HL-60 (cell line): ENCODE measurements at regions not wholly inside any gene's neighbourhood (a gene's known extent, or its start where the extent isn't known, plus 50 kb on each side); places are given as distances from the start of the nearest gene placed in this dataset.
A peak's percentile ranks its signal among the peaks of the same experiment; 100 is the strongest.

Experiments
- DNase-seq, 2 experiments: peaks; one replicate each; pipeline ENCODE4 v3.0.0-alpha.2; 2010 to 2020; ENCODE audit warnings: low read depth in 1 of 2, low spot score in 1 of 2
- H3K27ac ChIP-seq: fragments of 250-450 bp; sonication (Bioruptor Pico); replicated peaks from 2 replicates; pipeline ENCODE4 v1.5.1; 2020; ENCODE audit warnings: mild to moderate bottlenecking, moderate library complexity
- H3K27me3 ChIP-seq: fragments of 250-450 bp; sonication (Bioruptor Pico); 2 replicates; pipeline ENCODE4 v1.5.1; 2021; ENCODE audit warnings: mild to moderate bottlenecking, moderate library complexity; ENCODE audit not compliant: insufficient read depth, poor library complexity, severe bottlenecking
- H3K4me3 ChIP-seq: replicated peaks from 2 replicates; pipeline ENCODE4 v1.5.1; 2011; ENCODE audit warnings: mild to moderate bottlenecking, control low read depth, low read length; ENCODE audit not compliant: insufficient read depth
- CTCF ChIP-seq: IDR thresholded peaks from one replicate; pipeline ENCODE4 v1.5.1; 2011; ENCODE audit warnings: low read length, control low read depth, inconsistent platforms; ENCODE audit not compliant: insufficient read depth
- GABPA ChIP-seq: IDR thresholded peaks from 2 replicates; pipeline ENCODE4 v1.6.1; 2012; ENCODE audit warnings: low read depth
- POLR2AphosphoS5 ChIP-seq: IDR thresholded peaks from 2 replicates; pipeline ENCODE4 v1.6.1; 2012; ENCODE audit warnings: low read depth
- REST ChIP-seq: IDR thresholded peaks from 2 replicates; pipeline ENCODE4 v1.6.1; 2012; ENCODE audit warnings: low read depth; ENCODE audit not compliant: insufficient replicate concordance
- SPI1 ChIP-seq: IDR thresholded peaks from 2 replicates; pipeline ENCODE4 v1.6.1; 2012; ENCODE audit warnings: low read depth, mild to moderate bottlenecking, borderline replicate concordance

DNA sequence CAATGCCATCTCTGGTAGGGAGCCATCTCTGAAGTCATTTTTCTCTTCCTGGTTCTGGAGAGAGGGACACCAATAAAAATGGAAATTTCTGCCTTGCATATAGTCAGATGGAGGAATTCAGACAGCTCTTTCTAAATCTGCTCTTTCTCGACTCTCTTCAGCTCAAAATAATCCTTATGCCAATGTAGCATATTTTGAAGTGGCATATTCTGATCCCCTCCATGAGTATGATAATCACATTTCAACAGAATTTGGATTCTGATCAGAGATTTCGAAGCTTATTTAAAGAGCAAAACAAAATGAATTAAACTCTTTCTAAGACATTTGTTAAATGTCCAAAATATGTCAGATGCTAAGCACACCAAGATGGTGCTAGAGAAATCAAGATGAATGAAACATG lies 267.1 kb upstream of the BTBD3 start:
- TF ChIP-seq CTCF: no peak
- TF ChIP-seq POLR2AphosphoS5: no peak
- no peak for TF ChIP-seq SPI1
- TF ChIP-seq REST: no peak
- TF ChIP-seq GABPA: no peak
- DNase-seq: no peak
- no peak overlapping the region for H3K4me3 ChIP-seq
- no peaks in the 10 kb centered on the region for H3K27me3 ChIP-seq
- 0 out of 2 replicates have a peak overlapping the region, but pooled peaks have one; percentile 2 for H3K27ac ChIP-seq

- no peaks in the 10 kb centered on the region for H3K27me3 ChIP-seq
- H3K4me3 ChIP-seq: no peak overlapping the region
- TF ChIP-seq REST (no peak), SPI1 (peak; percentile 95), GABPA (no peak)
- DNase-seq: peak; percentile 5 to 54
- H3K27ac ChIP-seq: peak overlapping the region; percentile 6; the same call in 1 of the 2 replicates
Measured at GRCh38 chr20:11651138-11651537, 266.6 kb upstream of the BTBD3 start.

- TF ChIP-seq REST (no peak), POLR2AphosphoS5 (no peak), SPI1 (no peak), CTCF (no peak), GABPA (no peak)
- Histone ChIP-seq H3K27me3 (no peaks in the 10 kb centered on the region), H3K27ac (0 out of 2 replicates have a peak overlapping the region, but pooled peaks have one; percentile 6), H3K4me3 (no peak overlapping the region)
- no peak for DNase-seq
Measured at GRCh38 chr20:11651647-11652046, 266.0 kb upstream of the BTBD3 start.

- DNase-seq: no peak
- TF ChIP-seq GABPA (no peak), REST (no peak), POLR2AphosphoS5 (no peak), SPI1 (no peak), CTCF (no peak)
- H3K27ac ChIP-seq: no peak overlapping the region
- no peaks in the 10 kb centered on the region for H3K27me3 ChIP-seq
- no peak overlapping the region for H3K4me3 ChIP-seq
Measured at GRCh38 chr20:11652128-11652527, 265.6 kb upstream of the BTBD3 start.
